AG04449 (cell line): ENCODE measurements at regions not wholly inside any gene's neighbourhood (a gene's known extent, or its start where the extent isn't known, plus 50 kb on each side); places are given as distances from the start of the nearest gene placed in this dataset.

Experiments
- CTCF ChIA-PET: fragments of 350-600 bp; formaldehyde crosslinking; extraction: SDS; loops from one replicate; lab custom pipeline; 2021; ENCODE audit warnings: antibody characterized with exemption; lab: Yijun Ruan, JAX
- POLR2A ChIA-PET: fragments of 400-600, 350-600 bp; formaldehyde crosslinking; extraction: SDS; loops from one replicate; lab custom pipeline; 2020; ENCODE audit warnings: antibody characterized with exemption, inconsistent platforms; lab: Yijun Ruan, JAX
- DNase-seq: peaks from one replicate; pipeline ENCODE4 v3.0.0-alpha.2; 2010; ENCODE audit warnings: low read depth, low spot score
- H3K4me3 ChIP-seq: 2 replicates; pipeline ENCODE4 v1.5.1; 2011; ENCODE audit warnings: low read depth, mild to moderate bottlenecking, control low read depth, low read length
- CTCF ChIP-seq: IDR thresholded peaks from one replicate; pipeline ENCODE4 v1.5.1; 2011; ENCODE audit warnings: mild to moderate bottlenecking, moderate library complexity, low read length, control low read depth, inconsistent platforms; ENCODE audit not compliant: insufficient read depth; ENCODE audit errors: missing control alignments

DNA sequence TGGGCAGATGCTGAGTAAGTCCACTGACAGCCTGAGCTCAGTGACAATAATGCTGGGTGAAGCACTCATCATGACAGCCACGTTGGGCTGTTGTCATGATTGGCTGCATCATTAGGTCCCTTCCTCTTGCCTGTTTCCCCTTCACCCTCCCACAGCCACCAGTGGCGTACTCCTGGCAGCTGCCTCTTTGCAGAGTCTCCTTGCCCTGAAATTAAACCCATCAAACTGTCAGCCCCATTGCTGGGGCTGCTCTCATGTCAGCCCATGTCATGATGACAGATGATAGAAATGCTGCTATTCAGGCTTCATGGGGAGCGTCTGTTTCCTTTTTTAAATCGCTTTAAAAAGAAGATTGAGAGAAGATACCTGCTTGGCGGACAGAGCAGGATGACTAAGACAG is 327.4 kb downstream of the AGTPBP1 start:
- no peak for DNase-seq
- H3K4me3 ChIP-seq = no peak overlapping the region
- TF ChIP-seq CTCF = no peak
- CTCF ChIA-PET = no interaction called here
- POLR2A ChIA-PET = no interaction called here

DNA sequence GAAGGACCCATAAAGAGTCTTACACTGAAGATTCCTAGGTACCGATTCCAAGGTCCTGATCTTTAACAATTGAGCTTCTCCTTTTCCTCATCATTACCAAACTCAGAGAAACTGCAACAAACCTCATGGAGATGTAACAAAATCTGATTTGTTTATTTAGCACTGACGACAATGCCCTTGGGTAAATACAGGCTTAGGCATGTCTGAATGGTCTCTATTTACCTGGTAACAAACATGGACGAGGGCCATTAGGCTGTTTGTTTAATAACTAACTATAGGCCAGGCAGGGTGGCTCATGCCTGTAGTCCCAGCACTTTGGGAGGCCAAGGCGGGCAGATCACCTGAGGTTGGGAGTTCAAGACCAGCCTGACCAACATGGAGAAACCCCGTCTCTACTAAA is 333.3 kb downstream of the AGTPBP1 start:
- TF ChIP-seq CTCF = no peak
- no peak overlapping the region for H3K4me3 ChIP-seq
- ChIA-PET CTCF (no interaction called here), POLR2A (no interaction called here)
- no peak for DNase-seq

GRCh38 chr9:85405566-85405950 is 336.2 kb downstream of the AGTPBP1 start:
- TF ChIP-seq CTCF = no peak
- ChIA-PET CTCF (interaction anchor here (1.4 kb wide), 1 partner anchor 12 kb away, joined by 3 read pairs; no protein-coding TSS in a partner anchor), POLR2A (no interaction called here)
- no peak overlapping the region for H3K4me3 ChIP-seq
- no peak for DNase-seq

DNA sequence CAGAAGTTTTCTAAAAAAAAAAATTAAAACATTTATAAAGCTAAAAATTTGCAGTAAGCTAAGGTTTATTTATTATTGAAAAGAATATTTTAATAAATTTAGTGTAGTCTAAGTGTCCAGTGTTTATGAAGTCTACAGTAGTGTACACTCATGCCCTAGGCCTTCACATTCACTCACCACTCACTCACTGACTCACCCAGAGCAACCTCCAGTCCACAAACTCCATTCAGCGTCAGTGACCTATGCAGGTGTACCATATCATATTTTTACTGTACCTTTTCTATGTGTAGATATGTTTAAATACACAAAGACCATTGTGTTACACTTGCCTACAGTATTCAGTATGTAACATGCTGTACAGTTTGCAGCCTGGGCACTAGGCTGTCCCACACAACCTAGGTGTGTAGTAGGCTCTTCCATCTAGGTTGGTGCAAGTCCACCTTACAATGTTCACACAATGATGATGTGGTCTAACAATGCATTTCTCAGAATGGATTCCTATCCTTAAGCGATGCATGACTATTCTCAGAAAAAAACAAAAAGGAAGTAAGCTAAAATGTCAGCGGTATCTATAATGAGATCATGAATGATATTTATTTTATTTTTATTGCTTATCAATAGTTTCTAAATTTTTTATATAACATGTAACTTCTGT is 336.7 kb downstream of the AGTPBP1 start:
- H3K4me3 ChIP-seq = no peak overlapping the region
- CTCF ChIA-PET = interaction anchor here (1.4 kb wide), 1 partner anchor 11 kb away, joined by 3 read pairs; no protein-coding TSS in a partner anchor
- POLR2A ChIA-PET = no interaction called here
- DNase-seq = no peak
- TF ChIP-seq CTCF = no peak

DNA sequence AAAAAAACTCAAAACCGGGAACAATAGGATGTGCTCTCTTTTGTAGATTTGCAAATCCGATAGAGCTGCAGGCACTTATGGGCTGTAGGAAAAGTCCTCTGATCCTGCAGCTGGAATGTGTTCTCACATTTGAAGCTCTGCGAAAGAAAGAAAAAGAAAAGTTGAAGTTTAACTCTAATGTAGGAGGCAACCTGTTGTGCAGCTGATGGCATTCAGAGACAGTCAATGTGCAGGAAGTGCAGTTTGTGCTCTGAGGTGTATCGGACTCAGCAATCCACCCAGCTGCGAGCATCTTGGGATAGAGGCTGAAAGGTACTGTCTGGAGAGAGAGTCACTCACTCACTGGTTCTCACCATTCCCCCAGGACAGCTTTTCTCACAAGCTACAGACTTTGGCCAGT is 339.2 kb downstream of the AGTPBP1 start:
- TF ChIP-seq CTCF = no peak
- ChIA-PET POLR2A (no interaction called here), CTCF (no interaction called here)
- no peak for DNase-seq
- no peak overlapping the region for H3K4me3 ChIP-seq

GRCh38 chr9:85401998-85402397 is 339.8 kb downstream of the AGTPBP1 start:
- TF ChIP-seq CTCF = no peak
- DNase-seq = no peak
- no peak overlapping the region for H3K4me3 ChIP-seq
- CTCF ChIA-PET = no interaction called here
- POLR2A ChIA-PET = no interaction called here
